Colonic mucosa (tissue), 4 donors: ENCODE measurements at regions not wholly inside any gene's neighbourhood (a gene's known extent, or its start where the extent isn't known, plus 50 kb on each side); places are given as distances from the start of the nearest gene placed in this dataset.

Experiments used
- DNase-seq: peaks from one replicate; pipeline ENCODE4 v3.0.0-alpha.2; 2020
- H3K27ac ChIP-seq: fragments of 200-600 bp; one replicate; pipeline ENCODE4 v1.8.0; 2021
- H3K27me3 ChIP-seq: fragments of 200-600 bp; one replicate; pipeline ENCODE4 v1.8.0; 2021
- H3K36me3 ChIP-seq: fragments of 200-600 bp; one replicate; pipeline ENCODE4 v1.8.0; 2021
- H3K4me1 ChIP-seq: fragments of 200-600 bp; one replicate; pipeline ENCODE4 v1.8.0; 2021; ENCODE audit warnings: mild to moderate bottlenecking
- H3K4me3 ChIP-seq: fragments of 200-600 bp; one replicate; pipeline ENCODE4 v1.8.0; 2021
- H3K9ac ChIP-seq, 2 donors: one replicate each; pipeline ENCODE4 v1.7.0; 2013; ENCODE audit warnings: control low read depth in 2 of 2, low read depth in 2 of 2, low read length in 2 of 2
- H3K9me3 ChIP-seq: fragments of 200-600 bp; one replicate; pipeline ENCODE4 v1.8.0; 2021
- CTCF ChIP-seq: fragments of 200-600 bp; IDR thresholded peaks from one replicate; pipeline ENCODE4 v1.8.0; 2022; ENCODE audit warnings: antibody characterized with exemption, mild to moderate bottlenecking
- intact Hi-C: fragments of 100-400 bp; cut with DNase I; formaldehyde crosslinking; loops from one replicate; pipeline ENCODE4 v1.14.1; 2022
- donor health status: healthy.
- donor health status: DM: no; HTN: no; CAD: no.
- donor health status: DM: no; HTN: no; CAD: no.

DNA sequence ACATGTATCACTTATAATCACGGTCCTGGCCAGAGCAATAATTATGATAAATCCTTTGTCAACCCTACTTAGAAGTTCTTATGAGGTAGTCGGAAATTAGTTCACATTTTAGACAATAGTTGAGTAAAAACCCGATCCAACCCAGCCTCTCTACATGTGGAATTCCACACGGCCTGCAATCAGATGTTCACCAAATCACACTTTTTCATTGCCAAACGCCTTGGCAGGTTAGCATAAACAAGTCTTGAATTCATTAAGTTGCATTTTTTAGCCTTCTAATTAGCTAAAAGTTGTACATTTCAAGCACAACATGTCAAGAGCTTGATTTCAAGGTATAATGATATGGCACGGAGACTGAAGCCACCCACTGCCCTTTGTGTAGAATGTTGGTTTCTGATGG is 65.3 kb downstream of the FOXL1 start:
- intact Hi-C loops: no loop called here
- no peak overlapping the region for H3K4me3 ChIP-seq
- no peak overlapping the region for H3K27ac ChIP-seq
- no peaks in the 10 kb centered on the region for H3K9me3 ChIP-seq
- no peak for TF ChIP-seq CTCF
- no peaks in the 10 kb centered on the region for H3K4me1 ChIP-seq
- H3K36me3 ChIP-seq: no peaks in the 10 kb centered on the region
- no peaks in the 10 kb centered on the region for H3K27me3 ChIP-seq
- H3K9ac ChIP-seq: no peak overlapping the region
- no peak for DNase-seq

DNA sequence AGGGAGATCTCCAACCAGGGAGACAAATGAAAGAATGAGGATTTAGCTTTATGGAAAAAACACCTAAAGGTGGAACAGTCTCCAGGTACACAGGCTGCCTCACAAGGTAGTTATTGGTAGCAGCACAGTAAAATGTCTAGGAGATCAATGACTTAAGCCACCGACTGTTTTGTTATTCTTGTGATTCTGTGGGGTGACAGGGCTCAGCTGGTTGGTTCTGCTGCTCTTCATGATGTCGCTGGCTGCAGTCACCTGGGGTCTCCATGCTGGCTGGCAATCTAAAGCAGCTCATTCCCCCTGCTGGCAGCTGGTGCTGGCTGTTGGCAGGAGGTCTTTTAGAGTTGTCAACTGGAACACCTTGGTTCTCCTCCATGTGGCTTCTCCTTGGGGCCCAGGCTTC is 69.2 kb downstream of the FOXL1 start:
- Histone ChIP-seq H3K4me1 (no peaks in the 10 kb centered on the region), H3K9me3 (no peaks in the 10 kb centered on the region), H3K36me3 (no peaks in the 10 kb centered on the region), H3K27ac (no peak overlapping the region), H3K27me3 (no peaks in the 10 kb centered on the region), H3K4me3 (no peak overlapping the region), H3K9ac (no peak overlapping the region)
- TF ChIP-seq CTCF: no peak
- intact Hi-C loops: no loop called here
- no peak for DNase-seq

GRCh38 chr16:86649875-86650274 is 71.5 kb downstream of the FOXL1 start:
- H3K36me3 ChIP-seq: no peaks in the 10 kb centered on the region
- H3K9me3 ChIP-seq: no peaks in the 10 kb centered on the region
- H3K27ac ChIP-seq: no peak overlapping the region
- no peak for DNase-seq
- H3K4me1 ChIP-seq: no peaks in the 10 kb centered on the region
- H3K27me3 ChIP-seq: no peaks in the 10 kb centered on the region
- no peak overlapping the region for H3K9ac ChIP-seq
- H3K4me3 ChIP-seq: no peak overlapping the region
- intact Hi-C loops: no loop called here
- no peak for TF ChIP-seq CTCF

DNA sequence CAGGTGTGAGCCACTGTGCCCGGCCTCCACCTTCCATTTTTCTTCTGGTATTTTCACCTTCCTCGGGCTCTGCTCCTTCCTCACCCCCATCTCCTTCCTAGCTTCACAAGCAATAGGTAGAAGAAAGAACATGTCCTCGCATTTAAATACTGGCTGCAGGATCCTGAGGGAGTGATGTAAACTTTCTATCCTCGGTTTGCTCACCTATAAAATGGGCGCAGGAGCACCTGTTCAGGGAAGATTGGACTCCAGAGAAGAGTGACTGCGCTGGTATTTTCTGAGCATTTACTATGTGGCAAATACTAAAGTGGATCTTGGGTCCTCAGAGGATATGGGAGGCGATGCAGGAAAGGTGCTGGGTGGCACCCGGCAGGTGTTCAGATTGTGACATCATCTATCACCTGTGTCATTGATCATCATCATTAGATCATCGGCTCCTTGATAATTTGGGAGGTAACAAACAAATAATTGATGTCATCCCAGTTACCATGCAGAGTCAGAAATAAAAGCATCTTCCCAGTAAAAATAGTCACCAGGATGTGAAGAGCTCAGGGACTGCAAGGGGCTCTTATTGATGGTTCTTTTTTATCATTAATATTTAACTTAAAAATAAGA is 72.8 kb downstream of the FOXL1 start:
- Histone ChIP-seq H3K9me3 (no peaks in the 10 kb centered on the region), H3K27me3 (no peaks in the 10 kb centered on the region), H3K4me3 (no peak overlapping the region), H3K27ac (no peak overlapping the region), H3K36me3 (no peaks in the 10 kb centered on the region), H3K9ac (no peak overlapping the region), H3K4me1 (no peaks in the 10 kb centered on the region)
- no peak for TF ChIP-seq CTCF
- intact Hi-C loops: no loop called here
- no peak for DNase-seq

GRCh38 chr16:86651823-86652222 is 73.5 kb downstream of the FOXL1 start:
- Histone ChIP-seq H3K4me1 (no peaks in the 10 kb centered on the region), H3K4me3 (no peak overlapping the region), H3K9ac (no peak overlapping the region), H3K9me3 (no peaks in the 10 kb centered on the region), H3K27me3 (no peaks in the 10 kb centered on the region), H3K27ac (no peak overlapping the region), H3K36me3 (no peaks in the 10 kb centered on the region)
- intact Hi-C loops: no loop called here
- TF ChIP-seq CTCF: no peak
- no peak for DNase-seq
